HG03469 (cell line): ENCODE measurements at regions not wholly inside any gene's neighbourhood (a gene's known extent, or its start where the extent isn't known, plus 50 kb on each side); places are given as distances from the start of the nearest gene placed in this dataset.

Experiments
- ATAC-seq: cut with Tn5 transposase; IDR thresholded peaks from one replicate; pipeline ENCODE4 v1.9.1; 2021; ENCODE audit warnings: mild to moderate bottlenecking, moderate library complexity, moderate number of reproducible peaks; ENCODE audit not compliant: unreplicated experiment

GRCh38 chr3:66672830-66673229 lies 172.0 kb upstream of the LRIG1 start:
- ATAC-seq = no peak

GRCh38 chr3:66673293-66673692 lies 172.5 kb upstream of the LRIG1 start:
- no peak for ATAC-seq

- no peak for ATAC-seq
Observed at GRCh38 chr3:66675366-66675765, 174.5 kb upstream of the LRIG1 start.

- no peak for ATAC-seq
Observed at GRCh38 chr3:66692042-66692765, 191.4 kb upstream of the LRIG1 start.

- no peak for ATAC-seq
Observed at GRCh38 chr3:66692766-66693150, 191.9 kb upstream of the LRIG1 start.

GRCh38 chr3:66693461-66694031 lies 192.7 kb upstream of the LRIG1 start:
- no peak for ATAC-seq

GRCh38 chr3:66702126-66702525 lies 201.3 kb upstream of the LRIG1 start:
- no peak for ATAC-seq

- no peak for ATAC-seq
Observed at GRCh38 chr3:66703501-66703900, 202.7 kb upstream of the LRIG1 start.

- ATAC-seq = no peak
Observed at GRCh38 chr3:66705076-66705475, 204.3 kb upstream of the LRIG1 start.

- no peak for ATAC-seq
Observed at GRCh38 chr3:66706890-66707289, 206.1 kb upstream of the LRIG1 start.

GRCh38 chr3:66709532-66709931 lies 208.7 kb upstream of the LRIG1 start:
- ATAC-seq = no peak

- ATAC-seq = no peak
Observed at GRCh38 chr3:66712210-66712609, 211.4 kb upstream of the LRIG1 start.

- ATAC-seq = no peak
Observed at GRCh38 chr3:66713921-66714320, 213.1 kb upstream of the LRIG1 start.

GRCh38 chr3:66715806-66716205 lies 215.0 kb upstream of the LRIG1 start:
- ATAC-seq = no peak

GRCh38 chr3:66717806-66718205 lies 217.0 kb upstream of the LRIG1 start:
- no peak for ATAC-seq

- ATAC-seq = no peak
Observed at GRCh38 chr3:66719796-66720356, 219.1 kb upstream of the LRIG1 start.

GRCh38 chr3:66720508-66720907 lies 219.7 kb upstream of the LRIG1 start:
- no peak for ATAC-seq

GRCh38 chr3:66722675-66723074 lies 221.9 kb upstream of the LRIG1 start:
- ATAC-seq = no peak

GRCh38 chr3:66723231-66723630 lies 222.4 kb upstream of the LRIG1 start:
- no peak for ATAC-seq

- ATAC-seq = no peak
Observed at GRCh38 chr3:66729687-66730393, 229.0 kb upstream of the LRIG1 start.

GRCh38 chr3:66738625-66739365 lies 238.0 kb upstream of the LRIG1 start:
- ATAC-seq = no peak
